ENCODE measurements at regions not wholly inside any gene's neighbourhood (a gene's known extent, or its start where the extent isn't known, plus 50 kb on each side); places are given as distances from the start of the nearest gene placed in this dataset.
"Not testable (repeated sequence)": the region's sequence is repeated elsewhere in the genome, so short reads cannot be mapped to it uniquely, and the experiment has no call there.

GRCh38 chr12:87585882-87586557 lies 443.2 kb downstream of the C12orf50 start:
- CTCF ChIA-PET: no interaction called here
- TF ChIP-seq, protein P1, sequence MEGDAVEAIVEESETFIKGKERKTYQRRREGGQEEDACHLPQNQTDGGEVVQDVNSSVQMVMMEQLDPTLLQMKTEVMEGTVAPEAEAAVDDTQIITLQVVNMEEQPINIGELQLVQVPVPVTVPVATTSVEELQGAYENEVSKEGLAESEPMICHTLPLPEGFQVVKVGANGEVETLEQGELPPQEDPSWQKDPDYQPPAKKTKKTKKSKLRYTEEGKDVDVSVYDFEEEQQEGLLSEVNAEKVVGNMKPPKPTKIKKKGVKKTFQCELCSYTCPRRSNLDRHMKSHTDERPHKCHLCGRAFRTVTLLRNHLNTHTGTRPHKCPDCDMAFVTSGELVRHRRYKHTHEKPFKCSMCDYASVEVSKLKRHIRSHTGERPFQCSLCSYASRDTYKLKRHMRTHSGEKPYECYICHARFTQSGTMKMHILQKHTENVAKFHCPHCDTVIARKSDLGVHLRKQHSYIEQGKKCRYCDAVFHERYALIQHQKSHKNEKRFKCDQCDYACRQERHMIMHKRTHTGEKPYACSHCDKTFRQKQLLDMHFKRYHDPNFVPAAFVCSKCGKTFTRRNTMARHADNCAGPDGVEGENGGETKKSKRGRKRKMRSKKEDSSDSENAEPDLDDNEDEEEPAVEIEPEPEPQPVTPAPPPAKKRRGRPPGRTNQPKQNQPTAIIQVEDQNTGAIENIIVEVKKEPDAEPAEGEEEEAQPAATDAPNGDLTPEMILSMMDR (IDR thresholded peaks at IDR 0.05; ENCODE audit: control extremely low read depth, extremely low read depth, low read depth, missing control alignments): no peak
- no peak for DNase-seq (ENCODE audit: extremely low spot score)

GRCh38 chr12:87579091-87579490 lies 450.1 kb downstream of the C12orf50 start:
- CTCF ChIA-PET; DNase-seq (ENCODE audit: extremely low spot score); POLR2A ChIA-PET: not testable (repeated sequence)

More at GRCh38 chr12:87585882-87586557, 443.2 kb downstream of the C12orf50 start:
- POLR2A ChIA-PET: no interaction called here

GRCh38 chr12:87575906-87576305 lies 453.3 kb downstream of the C12orf50 start:
- POLR2A ChIA-PET: no interaction called here
- CTCF ChIA-PET: interaction anchor here (0.8 to 1.6 kb wide), 2 partner anchors 10 to 12 kb away, joined by 3 to 5 read pairs; no protein-coding TSS in a partner anchor
- no peak for DNase-seq (ENCODE audit: extremely low spot score)
- TF ChIP-seq, protein P1 (IDR thresholded peaks at IDR 0.05; ENCODE audit: control extremely low read depth, extremely low read depth, low read depth, missing control alignments): no peak

GRCh38 chr12:87566918-87567317 lies 462.3 kb downstream of the C12orf50 start:
- CTCF ChIA-PET; DNase-seq (ENCODE audit: extremely low spot score); POLR2A ChIA-PET: not testable (repeated sequence)

GRCh38 chr12:87556985-87557384 lies 472.2 kb downstream of the C12orf50 start:
- TF ChIP-seq, protein P1 (IDR thresholded peaks at IDR 0.05; ENCODE audit: control extremely low read depth, extremely low read depth, low read depth, missing control alignments): no peak
- DNase-seq (ENCODE audit: extremely low spot score): no peak
- POLR2A ChIA-PET: no interaction called here
- CTCF ChIA-PET: no interaction called here

- POLR2A ChIA-PET; DNase-seq (ENCODE audit: extremely low spot score); CTCF ChIA-PET: not testable (repeated sequence)
These were observed 498.0 kb downstream of the C12orf50 start for GRCh38 chr12:87531213-87531612.

DNA sequence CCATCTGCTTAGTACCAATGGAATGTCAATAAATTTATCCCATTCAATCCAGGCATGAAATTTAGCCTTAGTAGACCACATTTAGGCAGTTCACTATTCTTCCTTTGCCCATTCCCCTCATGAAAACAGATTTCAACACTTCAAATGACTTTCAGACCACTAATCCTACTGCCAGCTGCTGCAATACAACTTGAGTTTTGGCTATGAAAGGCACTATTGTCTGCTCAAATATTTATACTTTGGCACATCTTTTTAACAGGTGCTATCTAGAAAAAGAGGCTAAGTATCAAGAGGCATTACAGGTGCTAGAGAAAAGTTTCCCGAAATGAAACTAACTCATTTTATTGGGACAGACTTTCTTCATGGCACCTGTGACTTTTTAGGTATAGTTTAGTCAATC lies 499.8 kb downstream of the C12orf50 start:
- no peak for DNase-seq (ENCODE audit: extremely low spot score)
- ChIA-PET CTCF (interaction anchor here (1.4 kb wide), 1 partner anchor 37 kb away, joined by 3 read pairs; no protein-coding TSS in a partner anchor), POLR2A (no interaction called here)
- TF ChIP-seq, protein P1 (IDR thresholded peaks at IDR 0.05; ENCODE audit: control extremely low read depth, extremely low read depth, low read depth, missing control alignments): no peak

- no peak for DNase-seq (ENCODE audit: extremely low spot score)
- CTCF ChIA-PET: interaction anchor here (1.0 to 1.4 kb wide), 2 partner anchors 11 to 14 kb away, joined by 3 to 5 read pairs; no protein-coding TSS in a partner anchor
- POLR2A ChIA-PET: no interaction called here
These were observed 508.2 kb downstream of the C12orf50 start for GRCh38 chr12:87520968-87521367.

More at GRCh38 chr12:87520968-87521367, 508.2 kb downstream of the C12orf50 start:
- TF ChIP-seq, protein P1 (IDR thresholded peaks at IDR 0.05; ENCODE audit: control extremely low read depth, extremely low read depth, low read depth, missing control alignments): no peak
